Neural progenitor cell (in vitro differentiated cells): ENCODE measurements at regions not wholly inside any gene's neighbourhood (a gene's known extent, or its start where the extent isn't known, plus 50 kb on each side); places are given as distances from the start of the nearest gene placed in this dataset.

ENCODE experiments used
- EZH2 ChIP-seq: fragments of 200-600 bp; sonication (generic); IDR thresholded peaks from 2 replicates; pipeline ENCODE4 v1.6.1; 2017; ENCODE audit warnings: antibody characterized with exemption, mild to moderate bottlenecking, moderate library complexity
- TF ChIP-seq, protein P1 (sequence below): fragments of 200-600 bp; sonication (generic); IDR thresholded peaks from 2 replicates; pipeline ENCODE4 v1.5.1; 2017; ENCODE audit warnings: antibody characterized with exemption, mild to moderate bottlenecking

- TF ChIP-seq, protein P1, sequence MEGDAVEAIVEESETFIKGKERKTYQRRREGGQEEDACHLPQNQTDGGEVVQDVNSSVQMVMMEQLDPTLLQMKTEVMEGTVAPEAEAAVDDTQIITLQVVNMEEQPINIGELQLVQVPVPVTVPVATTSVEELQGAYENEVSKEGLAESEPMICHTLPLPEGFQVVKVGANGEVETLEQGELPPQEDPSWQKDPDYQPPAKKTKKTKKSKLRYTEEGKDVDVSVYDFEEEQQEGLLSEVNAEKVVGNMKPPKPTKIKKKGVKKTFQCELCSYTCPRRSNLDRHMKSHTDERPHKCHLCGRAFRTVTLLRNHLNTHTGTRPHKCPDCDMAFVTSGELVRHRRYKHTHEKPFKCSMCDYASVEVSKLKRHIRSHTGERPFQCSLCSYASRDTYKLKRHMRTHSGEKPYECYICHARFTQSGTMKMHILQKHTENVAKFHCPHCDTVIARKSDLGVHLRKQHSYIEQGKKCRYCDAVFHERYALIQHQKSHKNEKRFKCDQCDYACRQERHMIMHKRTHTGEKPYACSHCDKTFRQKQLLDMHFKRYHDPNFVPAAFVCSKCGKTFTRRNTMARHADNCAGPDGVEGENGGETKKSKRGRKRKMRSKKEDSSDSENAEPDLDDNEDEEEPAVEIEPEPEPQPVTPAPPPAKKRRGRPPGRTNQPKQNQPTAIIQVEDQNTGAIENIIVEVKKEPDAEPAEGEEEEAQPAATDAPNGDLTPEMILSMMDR: no peak
- TF ChIP-seq EZH2: no peak
Observed at GRCh38 chr5:167570431-167570830, 721.0 kb upstream of the WWC1 start.
